H1 (cell line): ENCODE measurements at regions not wholly inside any gene's neighbourhood (a gene's known extent, or its start where the extent isn't known, plus 50 kb on each side); places are given as distances from the start of the nearest gene placed in this dataset.

Source experiments
- MAX ChIP-seq: IDR thresholded peaks from 2 replicates; pipeline ENCODE4 v1.6.1; 2012; ENCODE audit warnings: inconsistent platforms

GRCh38 chr20:55160037-55160436 is 684.6 kb downstream of the DOK5 start (continued):
- no peak for TF ChIP-seq MAX
